WTC11 (cell line): ENCODE measurements at regions not wholly inside any gene's neighbourhood (a gene's known extent, or its start where the extent isn't known, plus 50 kb on each side); places are given as distances from the start of the nearest gene placed in this dataset.

Source experiments
- ATAC-seq: fragments of 200-7000 bp; cut with Tn5 transposase; 2 replicates; pipeline ENCODE4 v1.10.0; 2021; ENCODE audit warnings: mild to moderate bottlenecking, moderate library complexity
- CTCF ChIA-PET: fragments of 300-600 bp; sonication (Branson Sonifier 250); formaldehyde crosslinking; loops from one replicate; lab custom pipeline; 2021; ENCODE audit warnings: antibody characterized with exemption; lab: Charles Lee
- POLR2A ChIA-PET: fragments of 350-600 bp; sonication (Branson Sonifier 250); formaldehyde crosslinking; loops from one replicate; lab custom pipeline; 2021; ENCODE audit warnings: antibody characterized with exemption; lab: Charles Lee
- DNase-seq: peaks from one replicate; pipeline ENCODE4 v3.0.0; 2021; ENCODE audit warnings: low spot score
- H3K27ac Mint-ChIP-seq: 2 replicates; pipeline ENCODE4 v1.8.0; 2021; ENCODE audit warnings: mixed read lengths
- H3K27me3 Mint-ChIP-seq: 2 replicates; pipeline ENCODE4 v1.8.0; 2021; ENCODE audit warnings: low read depth, mild to moderate bottlenecking, moderate library complexity, mixed read lengths
- H3K36me3 Mint-ChIP-seq: 2 replicates; pipeline ENCODE4 v1.8.0; 2021; ENCODE audit warnings: mixed read lengths
- H3K4me1 Mint-ChIP-seq: 2 replicates; pipeline ENCODE4 v1.8.0; 2022; ENCODE audit warnings: mixed read lengths
- H3K4me3 Mint-ChIP-seq: 2 replicates; pipeline ENCODE4 v1.8.0; 2021; ENCODE audit warnings: mild to moderate bottlenecking, moderate library complexity, mixed read lengths
- H3K9me3 Mint-ChIP-seq: 2 replicates; pipeline ENCODE4 v1.8.0; 2021; ENCODE audit warnings: mixed read lengths
- CREB1 ChIP-seq: sonication (generic); formaldehyde crosslinking; IDR thresholded peaks from 2 replicates; pipeline ENCODE4 v1.8.0; 2023; ENCODE audit warnings: mild to moderate bottlenecking, missing genetic modification reagents
- ERG ChIP-seq: fragments of 250-450 bp; sonication (Bioruptor Pico); IDR thresholded peaks from 2 replicates; pipeline ENCODE4 v1.8.0; 2021; ENCODE audit warnings: mild to moderate bottlenecking
- GRHL2 ChIP-seq: fragments of 250-450 bp; sonication (Bioruptor Pico); IDR thresholded peaks from 2 replicates; pipeline ENCODE4 v1.8.0; 2022; ENCODE audit warnings: mild to moderate bottlenecking, moderate library complexity; ENCODE audit not compliant: insufficient replicate concordance, severe bottlenecking
- HMGA2 ChIP-seq: fragments of 250-450 bp; sonication (Bioruptor Pico); IDR thresholded peaks from 2 replicates; pipeline ENCODE4 v1.4.0; 2021; ENCODE audit warnings: mild to moderate bottlenecking, moderate library complexity
- IRF2 ChIP-seq: sonication (generic); formaldehyde crosslinking; IDR thresholded peaks from 2 replicates; pipeline ENCODE4 v1.8.0; 2022; ENCODE audit warnings: low read depth, missing genetic modification reagents, borderline replicate concordance
- NFYB ChIP-seq: sonication (generic); formaldehyde crosslinking; conservative IDR thresholded peaks from 2 replicates; pipeline ENCODE4 v1.8.0; 2022; ENCODE audit warnings: low read depth, missing genetic modification reagents
- SMAD4 ChIP-seq: sonication (generic); formaldehyde crosslinking; IDR thresholded peaks from 2 replicates; pipeline ENCODE4 v1.8.0; 2022; ENCODE audit warnings: mild to moderate bottlenecking, missing genetic modification reagents
- SP1 ChIP-seq: sonication (generic); formaldehyde crosslinking; conservative IDR thresholded peaks from 2 replicates; pipeline ENCODE4 v1.8.1; 2022; ENCODE audit warnings: missing genetic modification reagents
- ZNF263 ChIP-seq: sonication (generic); formaldehyde crosslinking; IDR thresholded peaks from 2 replicates; pipeline ENCODE4 v1.8.1; 2022; ENCODE audit warnings: low read depth, mild to moderate bottlenecking, moderate library complexity, missing genetic modification reagents
- ZNF423 ChIP-seq: fragments of 250-450 bp; sonication (Bioruptor Pico); IDR thresholded peaks from 2 replicates; pipeline ENCODE4 v2.1.2; 2022; ENCODE audit warnings: mild to moderate bottlenecking, moderate library complexity
- ZNF512 ChIP-seq: sonication (generic); formaldehyde crosslinking; IDR thresholded peaks from 2 replicates; pipeline ENCODE4 v1.8.1; 2022; ENCODE audit warnings: missing genetic modification reagents, borderline replicate concordance
- TF ChIP-seq, protein P1 (sequence below): fragments of 250-450 bp; sonication (Bioruptor Pico); IDR thresholded peaks from 2 replicates; pipeline ENCODE4 v1.9.0; 2021; ENCODE audit warnings: mild to moderate bottlenecking, borderline replicate concordance
- TF ChIP-seq, protein P2 (sequence below): sonication (generic); formaldehyde crosslinking; IDR thresholded peaks from 2 replicates; pipeline ENCODE4 v1.8.0; 2022; ENCODE audit warnings: mild to moderate bottlenecking, missing genetic modification reagents
- TF ChIP-seq, protein P3 (sequence below): sonication (generic); formaldehyde crosslinking; conservative IDR thresholded peaks from 2 replicates; pipeline ENCODE4 v1.8.1; 2023; ENCODE audit warnings: mild to moderate bottlenecking, low read depth, missing genetic modification reagents, moderate library complexity

DNA sequence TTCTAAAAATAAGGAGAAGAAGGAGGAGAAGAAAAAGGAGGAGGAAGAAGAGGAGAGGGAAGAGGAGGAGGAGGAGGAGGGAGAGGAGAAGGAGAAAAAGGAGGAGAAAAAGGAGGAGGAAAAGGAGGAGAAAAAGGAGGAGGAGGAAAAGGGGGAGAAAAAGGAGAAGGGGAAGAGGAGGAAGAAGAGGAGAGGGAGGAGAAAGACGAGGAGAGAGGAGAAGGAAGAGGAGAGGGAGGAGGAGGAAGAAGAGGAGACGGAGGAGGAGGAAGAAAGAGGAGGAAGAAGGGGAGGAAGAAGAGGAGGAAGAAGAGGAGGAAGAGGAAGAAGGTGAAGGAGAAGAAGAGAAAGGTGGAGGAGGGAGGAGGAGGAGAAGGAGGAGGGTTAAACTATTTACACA is 210.2 kb upstream of the TRPM3 start:
- H3K4me1 Mint-ChIP-seq: peaks cover 13% of the 10 kb centered on the region
- H3K27me3 Mint-ChIP-seq: no peaks in the 10 kb centered on the region
- H3K36me3 Mint-ChIP-seq: peaks cover 2% of the 10 kb centered on the region; the same call in 1 of the 2 replicates
- POLR2A ChIA-PET: no interaction called here
- no peak overlapping the region for H3K27ac Mint-ChIP-seq
- ATAC-seq (no peak), DNase-seq (no peak)
- CTCF ChIA-PET: no interaction called here
- TF ChIP-seq GRHL2 (CRISPR knock-in tag) (no peak), ZNF512 (0 out of 2 replicates have a peak, but pooled peaks have one; percentile 59)
- TF ChIP-seq, all 79 proteins: peak for 1
- Mint-ChIP-seq H3K4me3 (no peak overlapping the region), H3K9me3 (peaks cover 9% of the 10 kb centered on the region)

DNA sequence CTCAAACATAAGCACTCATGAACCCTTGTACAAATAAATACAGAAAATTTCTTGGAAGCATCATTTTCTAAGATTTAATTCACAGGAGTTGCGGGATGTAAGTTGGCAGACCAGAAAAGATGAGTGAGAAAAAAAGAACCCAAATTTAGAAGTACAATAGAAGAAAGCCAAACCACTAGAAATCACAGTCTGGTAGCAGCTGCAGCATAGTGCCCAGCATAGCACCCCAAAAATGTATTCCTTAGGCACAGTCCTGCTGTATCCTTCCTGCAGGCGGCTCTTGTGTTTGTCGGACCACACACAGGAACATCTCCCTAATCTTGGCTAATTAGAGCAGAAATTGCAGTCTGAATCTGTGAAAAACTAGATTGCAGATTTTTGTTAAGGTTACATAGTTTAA is 208.5 kb upstream of the TRPM3 start:
- H3K27me3 Mint-ChIP-seq: no peaks in the 10 kb centered on the region
- H3K4me1 Mint-ChIP-seq: peaks cover 13% of the 10 kb centered on the region
- H3K27ac Mint-ChIP-seq: no peak overlapping the region
- no peaks in the 10 kb centered on the region for H3K36me3 Mint-ChIP-seq
- H3K4me3 Mint-ChIP-seq: no peak overlapping the region
- POLR2A ChIA-PET: no interaction called here
- TF ChIP-seq IRF2 (CRISPR knock-in tag): no peak
- no peak for TF ChIP-seq SMAD4 (CRISPR knock-in tag)
- TF ChIP-seq SP1 (CRISPR knock-in tag): no peak
- TF ChIP-seq, protein P1, sequence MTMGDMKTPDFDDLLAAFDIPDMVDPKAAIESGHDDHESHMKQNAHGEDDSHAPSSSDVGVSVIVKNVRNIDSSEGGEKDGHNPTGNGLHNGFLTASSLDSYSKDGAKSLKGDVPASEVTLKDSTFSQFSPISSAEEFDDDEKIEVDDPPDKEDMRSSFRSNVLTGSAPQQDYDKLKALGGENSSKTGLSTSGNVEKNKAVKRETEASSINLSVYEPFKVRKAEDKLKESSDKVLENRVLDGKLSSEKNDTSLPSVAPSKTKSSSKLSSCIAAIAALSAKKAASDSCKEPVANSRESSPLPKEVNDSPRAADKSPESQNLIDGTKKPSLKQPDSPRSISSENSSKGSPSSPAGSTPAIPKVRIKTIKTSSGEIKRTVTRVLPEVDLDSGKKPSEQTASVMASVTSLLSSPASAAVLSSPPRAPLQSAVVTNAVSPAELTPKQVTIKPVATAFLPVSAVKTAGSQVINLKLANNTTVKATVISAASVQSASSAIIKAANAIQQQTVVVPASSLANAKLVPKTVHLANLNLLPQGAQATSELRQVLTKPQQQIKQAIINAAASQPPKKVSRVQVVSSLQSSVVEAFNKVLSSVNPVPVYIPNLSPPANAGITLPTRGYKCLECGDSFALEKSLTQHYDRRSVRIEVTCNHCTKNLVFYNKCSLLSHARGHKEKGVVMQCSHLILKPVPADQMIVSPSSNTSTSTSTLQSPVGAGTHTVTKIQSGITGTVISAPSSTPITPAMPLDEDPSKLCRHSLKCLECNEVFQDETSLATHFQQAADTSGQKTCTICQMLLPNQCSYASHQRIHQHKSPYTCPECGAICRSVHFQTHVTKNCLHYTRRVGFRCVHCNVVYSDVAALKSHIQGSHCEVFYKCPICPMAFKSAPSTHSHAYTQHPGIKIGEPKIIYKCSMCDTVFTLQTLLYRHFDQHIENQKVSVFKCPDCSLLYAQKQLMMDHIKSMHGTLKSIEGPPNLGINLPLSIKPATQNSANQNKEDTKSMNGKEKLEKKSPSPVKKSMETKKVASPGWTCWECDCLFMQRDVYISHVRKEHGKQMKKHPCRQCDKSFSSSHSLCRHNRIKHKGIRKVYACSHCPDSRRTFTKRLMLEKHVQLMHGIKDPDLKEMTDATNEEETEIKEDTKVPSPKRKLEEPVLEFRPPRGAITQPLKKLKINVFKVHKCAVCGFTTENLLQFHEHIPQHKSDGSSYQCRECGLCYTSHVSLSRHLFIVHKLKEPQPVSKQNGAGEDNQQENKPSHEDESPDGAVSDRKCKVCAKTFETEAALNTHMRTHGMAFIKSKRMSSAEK (CRISPR knock-in tag): no peak
- no peak for TF ChIP-seq HMGA2 (CRISPR knock-in tag)
- no peak for TF ChIP-seq ZNF263 (CRISPR knock-in tag)
- TF ChIP-seq ERG (CRISPR knock-in tag): no peak
- TF ChIP-seq, protein P2, sequence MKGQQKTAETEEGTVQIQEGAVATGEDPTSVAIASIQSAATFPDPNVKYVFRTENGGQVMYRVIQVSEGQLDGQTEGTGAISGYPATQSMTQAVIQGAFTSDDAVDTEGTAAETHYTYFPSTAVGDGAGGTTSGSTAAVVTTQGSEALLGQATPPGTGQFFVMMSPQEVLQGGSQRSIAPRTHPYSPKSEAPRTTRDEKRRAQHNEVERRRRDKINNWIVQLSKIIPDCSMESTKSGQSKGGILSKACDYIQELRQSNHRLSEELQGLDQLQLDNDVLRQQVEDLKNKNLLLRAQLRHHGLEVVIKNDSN (CRISPR knock-in tag): no peak
- TF ChIP-seq, protein P3, sequence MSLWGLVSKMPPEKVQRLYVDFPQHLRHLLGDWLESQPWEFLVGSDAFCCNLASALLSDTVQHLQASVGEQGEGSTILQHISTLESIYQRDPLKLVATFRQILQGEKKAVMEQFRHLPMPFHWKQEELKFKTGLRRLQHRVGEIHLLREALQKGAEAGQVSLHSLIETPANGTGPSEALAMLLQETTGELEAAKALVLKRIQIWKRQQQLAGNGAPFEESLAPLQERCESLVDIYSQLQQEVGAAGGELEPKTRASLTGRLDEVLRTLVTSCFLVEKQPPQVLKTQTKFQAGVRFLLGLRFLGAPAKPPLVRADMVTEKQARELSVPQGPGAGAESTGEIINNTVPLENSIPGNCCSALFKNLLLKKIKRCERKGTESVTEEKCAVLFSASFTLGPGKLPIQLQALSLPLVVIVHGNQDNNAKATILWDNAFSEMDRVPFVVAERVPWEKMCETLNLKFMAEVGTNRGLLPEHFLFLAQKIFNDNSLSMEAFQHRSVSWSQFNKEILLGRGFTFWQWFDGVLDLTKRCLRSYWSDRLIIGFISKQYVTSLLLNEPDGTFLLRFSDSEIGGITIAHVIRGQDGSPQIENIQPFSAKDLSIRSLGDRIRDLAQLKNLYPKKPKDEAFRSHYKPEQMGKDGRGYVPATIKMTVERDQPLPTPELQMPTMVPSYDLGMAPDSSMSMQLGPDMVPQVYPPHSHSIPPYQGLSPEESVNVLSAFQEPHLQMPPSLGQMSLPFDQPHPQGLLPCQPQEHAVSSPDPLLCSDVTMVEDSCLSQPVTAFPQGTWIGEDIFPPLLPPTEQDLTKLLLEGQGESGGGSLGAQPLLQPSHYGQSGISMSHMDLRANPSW (CRISPR knock-in tag): no peak
- TF ChIP-seq NFYB (CRISPR knock-in tag): no peak
- TF ChIP-seq ZNF423 (CRISPR knock-in tag): no peak
- no peak for TF ChIP-seq CREB1 (CRISPR knock-in tag)
- ATAC-seq (no peak), DNase-seq (no peak)
- CTCF ChIA-PET: no interaction called here
- no peaks in the 10 kb centered on the region for H3K9me3 Mint-ChIP-seq
